Astrocyte (in vitro differentiated cells and primary cell): ENCODE measurements at regions not wholly inside any gene's neighbourhood (a gene's known extent, or its start where the extent isn't known, plus 50 kb on each side); places are given as distances from the start of the nearest gene placed in this dataset.

Source experiments
- EZH2 ChIP-seq: IDR thresholded peaks from 2 replicates; pipeline ENCODE4 v1.6.1; 2012; ENCODE audit warnings: mild to moderate bottlenecking, low read length, inconsistent platforms; ENCODE audit not compliant: insufficient read depth
- TF ChIP-seq, protein P1 (sequence below): IDR thresholded peaks from 2 replicates; pipeline ENCODE4 v1.5.1; 2011; ENCODE audit warnings: low read depth, mild to moderate bottlenecking, inconsistent platforms, low read length, moderate library complexity; ENCODE audit not compliant: insufficient read depth

DNA sequence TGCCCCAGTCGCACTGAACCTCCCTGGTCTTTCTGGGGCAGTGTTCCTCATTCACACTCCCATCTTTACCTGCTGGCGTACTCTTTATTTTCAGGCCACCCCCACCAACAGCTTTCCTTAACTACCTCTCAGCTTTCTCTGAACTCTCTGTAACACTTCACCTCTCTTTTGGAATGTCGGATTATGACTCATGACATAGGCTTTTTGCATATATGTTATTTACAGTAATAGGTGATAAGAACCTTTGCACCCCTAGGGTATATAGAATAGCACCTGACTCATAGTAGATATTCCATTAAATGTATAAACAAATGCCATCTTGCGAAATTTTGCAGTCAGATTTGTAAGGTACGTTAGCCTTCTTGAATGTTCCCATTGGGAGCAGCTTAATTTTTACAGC is 52.9 kb upstream of the MIER3 start:
- TF ChIP-seq, protein P1, sequence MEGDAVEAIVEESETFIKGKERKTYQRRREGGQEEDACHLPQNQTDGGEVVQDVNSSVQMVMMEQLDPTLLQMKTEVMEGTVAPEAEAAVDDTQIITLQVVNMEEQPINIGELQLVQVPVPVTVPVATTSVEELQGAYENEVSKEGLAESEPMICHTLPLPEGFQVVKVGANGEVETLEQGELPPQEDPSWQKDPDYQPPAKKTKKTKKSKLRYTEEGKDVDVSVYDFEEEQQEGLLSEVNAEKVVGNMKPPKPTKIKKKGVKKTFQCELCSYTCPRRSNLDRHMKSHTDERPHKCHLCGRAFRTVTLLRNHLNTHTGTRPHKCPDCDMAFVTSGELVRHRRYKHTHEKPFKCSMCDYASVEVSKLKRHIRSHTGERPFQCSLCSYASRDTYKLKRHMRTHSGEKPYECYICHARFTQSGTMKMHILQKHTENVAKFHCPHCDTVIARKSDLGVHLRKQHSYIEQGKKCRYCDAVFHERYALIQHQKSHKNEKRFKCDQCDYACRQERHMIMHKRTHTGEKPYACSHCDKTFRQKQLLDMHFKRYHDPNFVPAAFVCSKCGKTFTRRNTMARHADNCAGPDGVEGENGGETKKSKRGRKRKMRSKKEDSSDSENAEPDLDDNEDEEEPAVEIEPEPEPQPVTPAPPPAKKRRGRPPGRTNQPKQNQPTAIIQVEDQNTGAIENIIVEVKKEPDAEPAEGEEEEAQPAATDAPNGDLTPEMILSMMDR: no peak
- no peak for TF ChIP-seq EZH2
